ENCODE measurements at regions not wholly inside any gene's neighbourhood (a gene's known extent, or its start where the extent isn't known, plus 50 kb on each side); places are given as distances from the start of the nearest gene placed in this dataset.

DNA sequence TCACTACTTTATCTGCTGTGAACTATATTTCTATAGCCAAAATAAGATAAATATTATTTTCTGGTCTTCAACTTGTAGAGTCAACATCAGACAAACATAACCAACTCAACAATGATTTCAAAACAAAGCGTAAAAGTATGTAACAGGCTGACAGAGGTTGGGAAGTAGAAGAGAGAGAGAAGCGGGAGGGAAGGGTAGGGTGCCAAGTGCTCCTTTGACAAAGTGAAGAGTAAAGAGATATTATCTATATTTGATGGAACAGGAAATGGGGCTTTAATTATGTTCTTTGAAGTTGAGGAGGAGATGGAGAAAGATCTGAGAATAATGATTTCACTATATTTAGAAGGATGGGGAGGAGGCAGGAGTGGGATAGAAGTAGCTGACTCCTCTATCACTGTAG is 70.1 kb downstream of the DNTTIP2 start:
- peaks cover 4% of the 10 kb centered on the region for H3K4me1 ChIP-seq (ENCODE audit: control insufficient read depth, low read length)
- no peaks in the 10 kb centered on the region for H3F3A ChIP-seq (ENCODE audit: control insufficient read depth, insufficient read depth)
- no peak overlapping the region for H3K4me3 ChIP-seq (ENCODE audit: low read length)
- H3K36me3 ChIP-seq (ENCODE audit: control insufficient read depth, low read length), result no peaks in the 10 kb centered on the region; the same call in 1 of the 2 replicates
- no peak for TF ChIP-seq EZH2phosphoT487 (IDR thresholded peaks at IDR 0.05; ENCODE audit: borderline replicate concordance, low read length)
- TF ChIP-seq, protein P1, sequence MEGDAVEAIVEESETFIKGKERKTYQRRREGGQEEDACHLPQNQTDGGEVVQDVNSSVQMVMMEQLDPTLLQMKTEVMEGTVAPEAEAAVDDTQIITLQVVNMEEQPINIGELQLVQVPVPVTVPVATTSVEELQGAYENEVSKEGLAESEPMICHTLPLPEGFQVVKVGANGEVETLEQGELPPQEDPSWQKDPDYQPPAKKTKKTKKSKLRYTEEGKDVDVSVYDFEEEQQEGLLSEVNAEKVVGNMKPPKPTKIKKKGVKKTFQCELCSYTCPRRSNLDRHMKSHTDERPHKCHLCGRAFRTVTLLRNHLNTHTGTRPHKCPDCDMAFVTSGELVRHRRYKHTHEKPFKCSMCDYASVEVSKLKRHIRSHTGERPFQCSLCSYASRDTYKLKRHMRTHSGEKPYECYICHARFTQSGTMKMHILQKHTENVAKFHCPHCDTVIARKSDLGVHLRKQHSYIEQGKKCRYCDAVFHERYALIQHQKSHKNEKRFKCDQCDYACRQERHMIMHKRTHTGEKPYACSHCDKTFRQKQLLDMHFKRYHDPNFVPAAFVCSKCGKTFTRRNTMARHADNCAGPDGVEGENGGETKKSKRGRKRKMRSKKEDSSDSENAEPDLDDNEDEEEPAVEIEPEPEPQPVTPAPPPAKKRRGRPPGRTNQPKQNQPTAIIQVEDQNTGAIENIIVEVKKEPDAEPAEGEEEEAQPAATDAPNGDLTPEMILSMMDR (IDR thresholded peaks at IDR 0.05; ENCODE audit: low read depth, low read length, poor library complexity, severe bottlenecking), result no peak
- H3K4me2 ChIP-seq (ENCODE audit: low read length), result no peak overlapping the region
- no peaks in the 10 kb centered on the region for H4K20me1 ChIP-seq (ENCODE audit: control insufficient read depth, insufficient read depth, low read depth, low read length)
- no peak overlapping the region for H3K27ac ChIP-seq (ENCODE audit: low read depth, low read length)
- H3K9me2 ChIP-seq (replicated peaks; ENCODE audit: control insufficient read depth, low read length), result no peaks in the 10 kb centered on the region
- H3K27me3 ChIP-seq (ENCODE audit: control insufficient read depth, low read length), result no peaks in the 10 kb centered on the region
- H3K79me2 ChIP-seq (ENCODE audit: control insufficient read depth, low read length), result no peaks in the 10 kb centered on the region
- H3K9me3 ChIP-seq (ENCODE audit: control insufficient read depth, insufficient read depth, low read length), result peaks cover 9% of the 10 kb centered on the region; the same call in 1 of the 2 replicates

DNA sequence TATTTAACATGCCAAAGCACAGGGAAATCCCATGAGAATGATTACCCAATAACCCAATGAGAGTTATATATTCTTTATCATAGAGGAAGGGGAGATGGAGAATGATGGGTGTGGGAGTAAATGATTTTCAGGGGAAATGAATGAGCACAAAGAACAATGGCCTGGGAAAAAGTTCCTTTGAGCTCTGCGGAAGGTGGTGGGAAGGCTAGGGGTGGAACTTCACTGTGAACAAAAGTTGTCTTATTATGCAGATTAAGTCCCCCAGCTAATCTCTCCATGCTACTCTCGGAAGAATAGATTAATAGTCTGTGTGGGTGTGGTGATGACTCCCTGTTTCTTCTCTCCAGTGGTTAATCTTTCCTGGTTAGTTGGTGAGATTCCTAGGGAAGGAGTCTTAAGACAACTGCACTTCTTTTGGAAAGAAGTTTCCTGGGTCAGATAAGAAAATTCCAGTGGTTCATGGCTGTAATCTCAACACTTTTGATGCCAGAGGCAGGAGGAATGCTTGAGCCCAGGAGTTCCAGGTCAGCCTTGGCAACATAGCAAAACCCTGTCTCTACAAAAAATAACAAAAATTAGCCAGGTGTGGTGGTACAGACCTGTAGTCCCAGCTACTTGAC is 71.6 kb downstream of the DNTTIP2 start:
- Histone ChIP-seq H3K36me3 (ENCODE audit: control insufficient read depth, low read length) (no peaks in the 10 kb centered on the region; the same call in 1 of the 2 replicates), H3K9me2 (replicated peaks; ENCODE audit: control insufficient read depth, low read length) (no peaks in the 10 kb centered on the region), H4K20me1 (ENCODE audit: control insufficient read depth, insufficient read depth, low read depth, low read length) (no peaks in the 10 kb centered on the region), H3K4me2 (ENCODE audit: low read length) (no peak overlapping the region), H3K9me3 (ENCODE audit: control insufficient read depth, insufficient read depth, low read length) (peaks cover 9% of the 10 kb centered on the region; the same call in 1 of the 2 replicates), H3K79me2 (ENCODE audit: control insufficient read depth, low read length) (no peaks in the 10 kb centered on the region), H3K4me1 (ENCODE audit: control insufficient read depth, low read length) (no peaks in the 10 kb centered on the region), H3F3A (ENCODE audit: control insufficient read depth, insufficient read depth) (no peaks in the 10 kb centered on the region), H3K27ac (ENCODE audit: low read depth, low read length) (no peak overlapping the region), H3K27me3 (ENCODE audit: control insufficient read depth, low read length) (no peaks in the 10 kb centered on the region), H3K4me3 (ENCODE audit: low read length) (no peak overlapping the region)
- TF ChIP-seq EZH2phosphoT487 (IDR thresholded peaks at IDR 0.05; ENCODE audit: borderline replicate concordance, low read length), result no peak
- TF ChIP-seq, protein P1 (IDR thresholded peaks at IDR 0.05; ENCODE audit: low read depth, low read length, poor library complexity, severe bottlenecking), result no peak

DNA sequence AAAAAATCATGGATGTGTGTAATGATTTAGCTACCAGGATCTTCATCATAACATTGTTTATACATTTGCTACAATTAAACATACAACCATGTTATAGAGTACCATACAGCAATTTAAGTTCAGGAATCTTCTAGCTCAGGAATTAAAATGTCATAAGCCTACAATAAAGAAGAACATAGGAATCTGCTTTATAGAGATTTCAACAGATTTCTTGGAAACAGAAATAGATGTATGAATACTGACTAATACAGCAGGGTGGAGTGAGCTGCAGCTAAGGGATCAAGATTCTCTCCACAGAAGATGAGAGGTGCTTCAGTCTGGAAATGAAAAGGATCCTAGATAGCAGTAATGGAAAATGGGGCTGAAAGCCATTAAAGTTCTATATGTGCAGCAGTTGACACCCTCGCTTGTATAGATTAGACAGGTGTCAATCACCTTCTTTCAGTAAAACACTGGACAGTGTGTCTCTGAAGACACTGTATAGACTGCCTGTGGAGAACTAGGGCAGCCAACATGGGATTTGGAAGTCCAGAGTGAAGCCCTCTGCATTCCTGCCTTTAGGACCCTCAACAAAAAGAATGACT is 73.9 kb downstream of the DNTTIP2 start:
- peaks cover 9% of the 10 kb centered on the region; the same call in 1 of the 2 replicates for H3K9me3 ChIP-seq (ENCODE audit: control insufficient read depth, insufficient read depth, low read length)
- no peaks in the 10 kb centered on the region for H3K9me2 ChIP-seq (replicated peaks; ENCODE audit: control insufficient read depth, low read length)
- no peak overlapping the region for H3K4me3 ChIP-seq (ENCODE audit: low read length)
- TF ChIP-seq EZH2phosphoT487 (IDR thresholded peaks at IDR 0.05; ENCODE audit: borderline replicate concordance, low read length), result no peak
- TF ChIP-seq, protein P1 (IDR thresholded peaks at IDR 0.05; ENCODE audit: low read depth, low read length, poor library complexity, severe bottlenecking), result no peak
- no peak overlapping the region for H3K27ac ChIP-seq (ENCODE audit: low read depth, low read length)
- H3F3A ChIP-seq (ENCODE audit: control insufficient read depth, insufficient read depth), result no peaks in the 10 kb centered on the region
- no peaks in the 10 kb centered on the region for H3K79me2 ChIP-seq (ENCODE audit: control insufficient read depth, low read length)
- no peaks in the 10 kb centered on the region for H3K27me3 ChIP-seq (ENCODE audit: control insufficient read depth, low read length)
- no peaks in the 10 kb centered on the region for H4K20me1 ChIP-seq (ENCODE audit: control insufficient read depth, insufficient read depth, low read depth, low read length)
- no peaks in the 10 kb centered on the region; the same call in 1 of the 2 replicates for H3K36me3 ChIP-seq (ENCODE audit: control insufficient read depth, low read length)
- H3K4me2 ChIP-seq (ENCODE audit: low read length), result no peak overlapping the region
- no peaks in the 10 kb centered on the region for H3K4me1 ChIP-seq (ENCODE audit: control insufficient read depth, low read length)
